GM12878 (cell line): ENCODE measurements at regions not wholly inside any gene's neighbourhood (a gene's known extent, or its start where the extent isn't known, plus 50 kb on each side); places are given as distances from the start of the nearest gene placed in this dataset.
A peak's percentile ranks its signal among the peaks of the same experiment; 100 is the strongest.

Experiments
- ATAC-seq: fragments of 200-7000 bp; cut with Tn5 transposase; 3 replicates; pipeline ENCODE4 v1.9.1; 2020; ENCODE audit warnings: mild to moderate bottlenecking, moderate library complexity
- BruUV-seq: library from RNA; stranded (reverse); fragments of 400-500 nt; replicated peaks from 2 replicates; lab custom pipeline; 2021; lab: Mats Ljungman, UMichigan
- CTCF ChIA-PET: fragments of 300-600 bp; sonication (Branson Sonifier 250); formaldehyde crosslinking; extraction: SDS; loops from one replicate; lab custom pipeline; 2021; ENCODE audit warnings: inconsistent platforms; lab: Yijun Ruan, JAX
- POLR2A ChIA-PET: fragments of 350-600 bp; formaldehyde crosslinking; extraction: SDS; loops from one replicate; lab custom pipeline; 2021; ENCODE audit warnings: inconsistent platforms; lab: Charles Lee
- RAD21 ChIA-PET: fragments of 300-600 bp; sonication (Branson Sonifier 250); formaldehyde crosslinking; loops from one replicate; lab custom pipeline; 2023; ENCODE audit warnings: antibody characterized with exemption; ENCODE audit not compliant: unreplicated experiment; lab: Charles Lee
- SMC1A ChIA-PET: fragments of 300-600 bp; sonication (Branson Sonifier 250); formaldehyde crosslinking; loops from one replicate; lab custom pipeline; 2023; ENCODE audit not compliant: unreplicated experiment, uncharacterized antibody; lab: Charles Lee
- DNase-seq: peaks from one replicate; pipeline ENCODE4 v3.0.0-alpha.2; 2011; ENCODE audit warnings: low read depth, low spot score
- FAIRE-seq: peaks from 3 replicates; lab custom pipeline; 2011; peaks lifted over from hg19 to GRCh38; lab: Jason Lieb, UNC
- H2AFZ ChIP-seq: 2 replicates; pipeline ENCODE4 v1.6.0; 2011; ENCODE audit warnings: low read depth, low read length, control low read depth; ENCODE audit not compliant: control insufficient read depth
- H3K27ac ChIP-seq: 2 replicates; pipeline ENCODE4 v1.5.1; 2011; ENCODE audit warnings: control low read depth; ENCODE audit not compliant: control insufficient read depth, insufficient read depth
- H3K27me3 ChIP-seq, 2 experiments: replicated peaks in 1 of 2; 2 replicates each; pipeline versions ENCODE4 v1.6.0 to v1.6.1; 2011; ENCODE audit warnings: low read length in 1 of 2; ENCODE audit not compliant: control insufficient read depth in 2 of 2, insufficient read depth in 2 of 2
- H3K36me3 ChIP-seq, 2 experiments: 2 replicates each; pipeline ENCODE4 v1.5.1; 2011; ENCODE audit warnings: low read length in 1 of 2; ENCODE audit not compliant: control insufficient read depth in 2 of 2, insufficient read depth in 2 of 2
- H3K4me1 ChIP-seq: 2 replicates; pipeline ENCODE4 v1.6.1; 2011; ENCODE audit warnings: mild to moderate bottlenecking, low read length, moderate library complexity, mixed read lengths; ENCODE audit not compliant: control insufficient read depth, insufficient read depth
- H3K4me2 ChIP-seq: 2 replicates; pipeline ENCODE4 v1.6.0; 2011; ENCODE audit warnings: control low read depth; ENCODE audit not compliant: control insufficient read depth, insufficient read depth
- H3K4me3 ChIP-seq: fragments of 200-600 bp; sonication (generic); 2 replicates; pipeline ENCODE4 v1.5.1; 2016
- H3K79me2 ChIP-seq: 2 replicates; pipeline ENCODE4 v1.6.0; 2011; ENCODE audit warnings: low read length; ENCODE audit not compliant: control insufficient read depth, insufficient read depth
- H3K9ac ChIP-seq: 2 replicates; pipeline ENCODE4 v1.8.0; 2011; ENCODE audit warnings: low read length, control low read depth, mixed read lengths; ENCODE audit not compliant: control insufficient read depth, insufficient read depth
- H3K9me3 ChIP-seq: replicated peaks from 3 replicates; pipeline ENCODE4 v1.5.1; 2011; ENCODE audit warnings: mild to moderate bottlenecking, low read length; ENCODE audit not compliant: control insufficient read depth, insufficient read depth
- H4K20me1 ChIP-seq: 2 replicates; pipeline ENCODE4 v1.6.0; 2011; ENCODE audit not compliant: control insufficient read depth, insufficient read depth
- CBFB ChIP-seq: IDR thresholded peaks from 2 replicates; pipeline ENCODE4 v1.6.1; 2016; ENCODE audit warnings: antibody characterized with exemption, low read depth
- EP300 ChIP-seq, 2 experiments: fragments of 150-350 bp in 1 of 2; IDR thresholded peaks; 2 replicates each; pipeline ENCODE4 v1.6.1; 2011 to 2012; ENCODE audit warnings: low read depth in 2 of 2, low read length in 2 of 2, borderline replicate concordance in 1 of 2, improper control_type of control experiment in 1 of 2, inconsistent platforms in 1 of 2; ENCODE audit not compliant: control insufficient read depth in 1 of 2
- HDAC2 ChIP-seq: fragments of 200-600 bp; sonication (generic); IDR thresholded peaks from 2 replicates; pipeline ENCODE4 v1.6.1; 2017
- TCF12 ChIP-seq: IDR thresholded peaks from 2 replicates; pipeline ENCODE4 v1.6.1; 2011; ENCODE audit warnings: low read depth, mild to moderate bottlenecking, low read length
- USF2 ChIP-seq: IDR thresholded peaks from 2 replicates; pipeline ENCODE4 v1.6.1; 2011; ENCODE audit warnings: low read depth, low read length, improper control_type of control experiment, borderline replicate concordance
- WGBS: methylation state at CpG from one replicate; pipeline ENCODE4 v1.1.6; 2016; ENCODE audit warnings: low lambda C conversion rate; ENCODE audit not compliant: insufficient replicate concordance, insufficient coverage; ENCODE audit errors: missing lambda C conversion rate; 5-methylcytosine and 5-hydroxymethylcytosine counted together
- in situ Hi-C: fragments of 300-500 bp; cut with MboI; formaldehyde crosslinking; loops from 9 replicates; pipeline ENCODE4 v1.14.3; 2018; ENCODE audit warnings: mixed read lengths
- intact Hi-C: fragments of 100-400 bp; cut with micrococcal nuclease; formaldehyde crosslinking; loops from one replicate; pipeline ENCODE4 v1.14.2; 2022; ENCODE audit not compliant: unreplicated experiment
- TF ChIP-seq, protein P1 (sequence below): fragments of 450-650 bp; IDR thresholded peaks from 2 replicates; pipeline ENCODE4 v1.6.1; 2016; ENCODE audit warnings: mild to moderate bottlenecking
- TF ChIP-seq, protein P2 (sequence below): fragments of 450-650 bp; formaldehyde crosslinking; IDR thresholded peaks from 2 replicates; pipeline ENCODE4 v1.4.0; 2022; ENCODE audit warnings: mild to moderate bottlenecking, moderate library complexity
- TF ChIP-seq, protein P3 (sequence below): fragments of 450-650 bp; IDR thresholded peaks from 2 replicates; pipeline ENCODE4 v1.6.1; 2018; ENCODE audit warnings: borderline replicate concordance, mild to moderate bottlenecking; ENCODE audit not compliant: partially characterized antibody

- 0% methylated on average over 5 of the region's 5 CpGs for WGBS
- TF ChIP-seq TCF12 (0 out of 2 replicates have a peak, but pooled peaks have one; percentile 19), USF2 (no peak)
- TF ChIP-seq, all 136 proteins: peak for 1
- no peaks in the 10 kb centered on the region for H4K20me1 ChIP-seq
- H3K36me3 ChIP-seq: no peaks in the 10 kb centered on the region
- H3K27me3 ChIP-seq: no peaks in the 10 kb centered on the region
- no peak overlapping the region for H2AFZ ChIP-seq
- ChIA-PET RAD21 (no interaction called here), POLR2A (no interaction called here), CTCF (no interaction called here), SMC1A (interaction anchor here (0.7 to 1.3 kb wide), 3 partner anchors 15 to 22 kb away, joined by 3 read pairs; no protein-coding TSS in a partner anchor)
- H3K9me3 ChIP-seq: no peaks in the 10 kb centered on the region
- no peaks in the 10 kb centered on the region for H3K79me2 ChIP-seq
- no peak; the same call in 2 of the 3 replicates for ATAC-seq
- no peak overlapping the region for H3K4me3 ChIP-seq
- in situ Hi-C loops (no loop called here), intact Hi-C loops (no loop called here)
- no peak overlapping the region for H3K9ac ChIP-seq
- no peaks in the 10 kb centered on the region for H3K4me1 ChIP-seq
- FAIRE-seq: no peak
- no TSS peak for BruUV-seq
- H3K27ac ChIP-seq: no peak overlapping the region
- no peak overlapping the region for H3K4me2 ChIP-seq
- no peak for DNase-seq
Measured at GRCh38 chr14:42929806-42930480, 1323.3 kb downstream of the LRFN5 start.

DNA sequence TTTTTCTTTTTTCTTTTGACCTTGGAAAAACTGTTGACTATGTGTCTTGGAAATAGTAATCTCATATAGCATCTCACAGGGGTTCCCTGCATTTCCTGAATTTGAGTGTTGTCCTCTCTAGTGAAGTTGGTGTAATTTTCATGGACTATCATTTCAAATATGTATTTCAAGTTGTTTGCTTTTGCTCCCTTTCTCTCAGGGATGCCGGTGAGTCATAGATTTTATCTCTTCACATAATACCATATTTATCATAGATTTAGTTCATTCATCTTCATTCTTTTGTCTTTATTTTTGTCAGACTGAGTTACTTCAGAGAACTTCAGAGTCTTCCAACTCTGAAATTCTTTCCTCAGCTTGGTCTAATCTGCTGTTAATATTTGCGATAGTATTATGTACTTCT is 1320.6 kb downstream of the LRFN5 start:
- ChIA-PET POLR2A (no interaction called here), SMC1A (no interaction called here), CTCF (no interaction called here), RAD21 (no interaction called here)
- FAIRE-seq (no peak), DNase-seq (no peak), ATAC-seq (no peak)
- Histone ChIP-seq H3K4me3 (no peak overlapping the region), H3K36me3 (no peaks in the 10 kb centered on the region), H3K4me2 (no peak overlapping the region), H3K27me3 (no peaks in the 10 kb centered on the region), H3K79me2 (no peaks in the 10 kb centered on the region), H3K9me3 (no peaks in the 10 kb centered on the region), H3K27ac (no peak overlapping the region), H3K4me1 (no peaks in the 10 kb centered on the region), H4K20me1 (no peaks in the 10 kb centered on the region), H3K9ac (no peak overlapping the region), H2AFZ (no peak overlapping the region)
- BruUV-seq: no TSS peak
- in situ Hi-C loops (no loop called here), intact Hi-C loops (no loop called here)
- 96% methylated on average over 2 of the region's 2 CpGs for WGBS
- TF ChIP-seq EP300 (IDR thresholded peaks at IDR 0.05; ENCODE audit: borderline replicate concordance in 1 of 2, control insufficient read depth in 1 of 2, low read depth in 2 of 2, low read length in 2 of 2) (no peak), CBFB (no peak), HDAC2 (no peak)
- TF ChIP-seq, protein P1, sequence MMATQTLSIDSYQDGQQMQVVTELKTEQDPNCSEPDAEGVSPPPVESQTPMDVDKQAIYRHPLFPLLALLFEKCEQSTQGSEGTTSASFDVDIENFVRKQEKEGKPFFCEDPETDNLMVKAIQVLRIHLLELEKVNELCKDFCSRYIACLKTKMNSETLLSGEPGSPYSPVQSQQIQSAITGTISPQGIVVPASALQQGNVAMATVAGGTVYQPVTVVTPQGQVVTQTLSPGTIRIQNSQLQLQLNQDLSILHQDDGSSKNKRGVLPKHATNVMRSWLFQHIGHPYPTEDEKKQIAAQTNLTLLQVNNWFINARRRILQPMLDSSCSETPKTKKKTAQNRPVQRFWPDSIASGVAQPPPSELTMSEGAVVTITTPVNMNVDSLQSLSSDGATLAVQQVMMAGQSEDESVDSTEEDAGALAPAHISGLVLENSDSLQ: no peak
- TF ChIP-seq, protein P2, sequence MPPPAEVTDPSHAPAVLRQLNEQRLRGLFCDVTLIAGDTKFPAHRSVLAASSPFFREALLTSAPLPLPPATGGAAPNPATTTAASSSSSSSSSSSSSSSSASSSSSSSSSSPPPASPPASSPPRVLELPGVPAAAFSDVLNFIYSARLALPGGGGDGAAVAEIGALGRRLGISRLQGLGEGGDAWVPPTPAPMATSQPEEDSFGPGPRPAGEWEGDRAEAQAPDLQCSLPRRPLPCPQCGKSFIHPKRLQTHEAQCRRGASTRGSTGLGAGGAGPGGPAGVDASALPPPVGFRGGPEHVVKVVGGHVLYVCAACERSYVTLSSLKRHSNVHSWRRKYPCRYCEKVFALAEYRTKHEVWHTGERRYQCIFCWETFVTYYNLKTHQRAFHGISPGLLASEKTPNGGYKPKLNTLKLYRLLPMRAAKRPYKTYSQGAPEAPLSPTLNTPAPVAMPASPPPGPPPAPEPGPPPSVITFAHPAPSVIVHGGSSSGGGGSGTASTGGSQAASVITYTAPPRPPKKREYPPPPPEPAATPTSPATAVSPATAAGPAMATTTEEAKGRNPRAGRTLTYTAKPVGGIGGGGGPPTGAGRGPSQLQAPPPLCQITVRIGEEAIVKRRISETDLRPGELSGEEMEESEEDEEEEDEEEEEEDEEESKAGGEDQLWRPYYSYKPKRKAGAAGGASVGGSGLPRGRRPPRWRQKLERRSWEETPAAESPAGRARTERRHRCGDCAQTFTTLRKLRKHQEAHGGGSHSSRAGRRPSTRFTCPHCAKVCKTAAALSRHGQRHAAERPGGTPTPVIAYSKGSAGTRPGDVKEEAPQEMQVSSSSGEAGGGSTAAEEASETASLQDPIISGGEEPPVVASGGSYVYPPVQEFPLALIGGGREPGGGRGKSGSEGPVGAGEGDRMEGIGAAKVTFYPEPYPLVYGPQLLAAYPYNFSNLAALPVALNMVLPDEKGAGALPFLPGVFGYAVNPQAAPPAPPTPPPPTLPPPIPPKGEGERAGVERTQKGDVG (CRISPR knock-in tag): no peak
- TF ChIP-seq, protein P3, sequence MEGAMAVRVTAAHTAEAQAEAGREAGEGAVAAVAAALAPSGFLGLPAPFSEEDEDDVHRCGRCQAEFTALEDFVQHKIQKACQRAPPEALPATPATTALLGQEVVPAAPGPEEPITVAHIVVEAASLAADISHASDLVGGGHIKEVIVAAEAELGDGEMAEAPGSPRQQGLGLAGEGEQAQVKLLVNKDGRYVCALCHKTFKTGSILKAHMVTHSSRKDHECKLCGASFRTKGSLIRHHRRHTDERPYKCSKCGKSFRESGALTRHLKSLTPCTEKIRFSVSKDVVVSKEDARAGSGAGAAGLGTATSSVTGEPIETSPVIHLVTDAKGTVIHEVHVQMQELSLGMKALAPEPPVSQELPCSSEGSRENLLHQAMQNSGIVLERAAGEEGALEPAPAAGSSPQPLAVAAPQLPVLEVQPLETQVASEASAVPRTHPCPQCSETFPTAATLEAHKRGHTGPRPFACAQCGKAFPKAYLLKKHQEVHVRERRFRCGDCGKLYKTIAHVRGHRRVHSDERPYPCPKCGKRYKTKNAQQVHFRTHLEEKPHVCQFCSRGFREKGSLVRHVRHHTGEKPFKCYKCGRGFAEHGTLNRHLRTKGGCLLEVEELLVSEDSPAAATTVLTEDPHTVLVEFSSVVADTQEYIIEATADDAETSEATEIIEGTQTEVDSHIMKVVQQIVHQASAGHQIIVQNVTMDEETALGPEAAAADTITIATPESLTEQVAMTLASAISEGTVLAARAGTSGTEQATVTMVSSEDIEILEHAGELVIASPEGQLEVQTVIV: no peak
